H1 (cell line): ENCODE measurements at regions not wholly inside any gene's neighbourhood (a gene's known extent, or its start where the extent isn't known, plus 50 kb on each side); places are given as distances from the start of the nearest gene placed in this dataset.

Experiments
- BACH1 ChIP-seq: IDR thresholded peaks from 2 replicates; pipeline ENCODE4 v1.6.1; 2012; ENCODE audit warnings: low read length, improper control_type of control experiment
- KDM5A ChIP-seq: fragments of 200-600 bp; IDR thresholded peaks from 2 replicates; pipeline ENCODE4 v1.7.1; 2012; ENCODE audit warnings: mild to moderate bottlenecking, low read length, inconsistent platforms, mixed read lengths
- SRF ChIP-seq: IDR thresholded peaks from 2 replicates; pipeline ENCODE4 v1.6.1; 2011; ENCODE audit warnings: mild to moderate bottlenecking, low read depth, low read length, moderate library complexity
- TF ChIP-seq, protein P1 (sequence below): fragments of 300-600 bp; sonication (generic); IDR thresholded peaks from 2 replicates; pipeline ENCODE4 v1.7.1; 2012; ENCODE audit warnings: low read length, moderate library complexity, mild to moderate bottlenecking, inconsistent platforms; ENCODE audit not compliant: insufficient replicate concordance

DNA sequence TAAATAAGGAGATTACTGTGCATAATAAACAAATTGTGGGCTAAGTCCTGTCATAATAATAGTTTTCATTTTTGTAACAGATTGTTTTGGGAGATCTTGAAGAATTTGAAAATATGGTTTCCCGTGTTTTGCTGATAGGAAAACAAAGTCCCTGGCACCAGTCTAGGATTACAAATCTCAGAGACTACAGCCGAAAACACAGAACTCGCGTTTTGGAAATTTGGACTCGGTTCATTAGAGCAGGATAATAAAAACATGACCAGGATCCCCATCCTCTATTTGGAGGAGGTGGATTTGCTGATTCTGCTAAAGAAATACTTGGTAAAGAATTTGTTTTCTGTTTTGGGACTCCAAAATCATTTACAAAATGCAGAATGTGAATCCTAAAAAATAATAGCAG lies 1194.4 kb downstream of the DTWD2 start (continued):
- TF ChIP-seq, protein P1, sequence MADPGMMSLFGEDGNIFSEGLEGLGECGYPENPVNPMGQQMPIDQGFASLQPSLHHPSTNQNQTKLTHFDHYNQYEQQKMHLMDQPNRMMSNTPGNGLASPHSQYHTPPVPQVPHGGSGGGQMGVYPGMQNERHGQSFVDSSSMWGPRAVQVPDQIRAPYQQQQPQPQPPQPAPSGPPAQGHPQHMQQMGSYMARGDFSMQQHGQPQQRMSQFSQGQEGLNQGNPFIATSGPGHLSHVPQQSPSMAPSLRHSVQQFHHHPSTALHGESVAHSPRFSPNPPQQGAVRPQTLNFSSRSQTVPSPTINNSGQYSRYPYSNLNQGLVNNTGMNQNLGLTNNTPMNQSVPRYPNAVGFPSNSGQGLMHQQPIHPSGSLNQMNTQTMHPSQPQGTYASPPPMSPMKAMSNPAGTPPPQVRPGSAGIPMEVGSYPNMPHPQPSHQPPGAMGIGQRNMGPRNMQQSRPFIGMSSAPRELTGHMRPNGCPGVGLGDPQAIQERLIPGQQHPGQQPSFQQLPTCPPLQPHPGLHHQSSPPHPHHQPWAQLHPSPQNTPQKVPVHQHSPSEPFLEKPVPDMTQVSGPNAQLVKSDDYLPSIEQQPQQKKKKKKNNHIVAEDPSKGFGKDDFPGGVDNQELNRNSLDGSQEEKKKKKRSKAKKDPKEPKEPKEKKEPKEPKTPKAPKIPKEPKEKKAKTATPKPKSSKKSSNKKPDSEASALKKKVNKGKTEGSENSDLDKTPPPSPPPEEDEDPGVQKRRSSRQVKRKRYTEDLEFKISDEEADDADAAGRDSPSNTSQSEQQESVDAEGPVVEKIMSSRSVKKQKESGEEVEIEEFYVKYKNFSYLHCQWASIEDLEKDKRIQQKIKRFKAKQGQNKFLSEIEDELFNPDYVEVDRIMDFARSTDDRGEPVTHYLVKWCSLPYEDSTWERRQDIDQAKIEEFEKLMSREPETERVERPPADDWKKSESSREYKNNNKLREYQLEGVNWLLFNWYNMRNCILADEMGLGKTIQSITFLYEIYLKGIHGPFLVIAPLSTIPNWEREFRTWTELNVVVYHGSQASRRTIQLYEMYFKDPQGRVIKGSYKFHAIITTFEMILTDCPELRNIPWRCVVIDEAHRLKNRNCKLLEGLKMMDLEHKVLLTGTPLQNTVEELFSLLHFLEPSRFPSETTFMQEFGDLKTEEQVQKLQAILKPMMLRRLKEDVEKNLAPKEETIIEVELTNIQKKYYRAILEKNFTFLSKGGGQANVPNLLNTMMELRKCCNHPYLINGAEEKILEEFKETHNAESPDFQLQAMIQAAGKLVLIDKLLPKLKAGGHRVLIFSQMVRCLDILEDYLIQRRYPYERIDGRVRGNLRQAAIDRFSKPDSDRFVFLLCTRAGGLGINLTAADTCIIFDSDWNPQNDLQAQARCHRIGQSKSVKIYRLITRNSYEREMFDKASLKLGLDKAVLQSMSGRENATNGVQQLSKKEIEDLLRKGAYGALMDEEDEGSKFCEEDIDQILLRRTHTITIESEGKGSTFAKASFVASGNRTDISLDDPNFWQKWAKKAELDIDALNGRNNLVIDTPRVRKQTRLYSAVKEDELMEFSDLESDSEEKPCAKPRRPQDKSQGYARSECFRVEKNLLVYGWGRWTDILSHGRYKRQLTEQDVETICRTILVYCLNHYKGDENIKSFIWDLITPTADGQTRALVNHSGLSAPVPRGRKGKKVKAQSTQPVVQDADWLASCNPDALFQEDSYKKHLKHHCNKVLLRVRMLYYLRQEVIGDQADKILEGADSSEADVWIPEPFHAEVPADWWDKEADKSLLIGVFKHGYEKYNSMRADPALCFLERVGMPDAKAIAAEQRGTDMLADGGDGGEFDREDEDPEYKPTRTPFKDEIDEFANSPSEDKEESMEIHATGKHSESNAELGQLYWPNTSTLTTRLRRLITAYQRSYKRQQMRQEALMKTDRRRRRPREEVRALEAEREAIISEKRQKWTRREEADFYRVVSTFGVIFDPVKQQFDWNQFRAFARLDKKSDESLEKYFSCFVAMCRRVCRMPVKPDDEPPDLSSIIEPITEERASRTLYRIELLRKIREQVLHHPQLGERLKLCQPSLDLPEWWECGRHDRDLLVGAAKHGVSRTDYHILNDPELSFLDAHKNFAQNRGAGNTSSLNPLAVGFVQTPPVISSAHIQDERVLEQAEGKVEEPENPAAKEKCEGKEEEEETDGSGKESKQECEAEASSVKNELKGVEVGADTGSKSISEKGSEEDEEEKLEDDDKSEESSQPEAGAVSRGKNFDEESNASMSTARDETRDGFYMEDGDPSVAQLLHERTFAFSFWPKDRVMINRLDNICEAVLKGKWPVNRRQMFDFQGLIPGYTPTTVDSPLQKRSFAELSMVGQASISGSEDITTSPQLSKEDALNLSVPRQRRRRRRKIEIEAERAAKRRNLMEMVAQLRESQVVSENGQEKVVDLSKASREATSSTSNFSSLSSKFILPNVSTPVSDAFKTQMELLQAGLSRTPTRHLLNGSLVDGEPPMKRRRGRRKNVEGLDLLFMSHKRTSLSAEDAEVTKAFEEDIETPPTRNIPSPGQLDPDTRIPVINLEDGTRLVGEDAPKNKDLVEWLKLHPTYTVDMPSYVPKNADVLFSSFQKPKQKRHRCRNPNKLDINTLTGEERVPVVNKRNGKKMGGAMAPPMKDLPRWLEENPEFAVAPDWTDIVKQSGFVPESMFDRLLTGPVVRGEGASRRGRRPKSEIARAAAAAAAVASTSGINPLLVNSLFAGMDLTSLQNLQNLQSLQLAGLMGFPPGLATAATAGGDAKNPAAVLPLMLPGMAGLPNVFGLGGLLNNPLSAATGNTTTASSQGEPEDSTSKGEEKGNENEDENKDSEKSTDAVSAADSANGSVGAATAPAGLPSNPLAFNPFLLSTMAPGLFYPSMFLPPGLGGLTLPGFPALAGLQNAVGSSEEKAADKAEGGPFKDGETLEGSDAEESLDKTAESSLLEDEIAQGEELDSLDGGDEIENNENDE = no peak
- TF ChIP-seq BACH1 = no peak
- no peak for TF ChIP-seq KDM5A
- no peak for TF ChIP-seq SRF
